ENCODE measurements at regions not wholly inside any gene's neighbourhood (a gene's known extent, or its start where the extent isn't known, plus 50 kb on each side); places are given as distances from the start of the nearest gene placed in this dataset.

GRCh38 chr12:97324471-97324870 is 138.1 kb upstream of the RMST start:
- DNase-seq (ENCODE audit: low read depth in 3 of 3) = no peak

- DNase-seq (ENCODE audit: low read depth in 3 of 3) = no peak
These were observed 127.5 kb upstream of the RMST start for GRCh38 chr12:97335115-97335514.

- DNase-seq (ENCODE audit: low read depth in 3 of 3) = no peak
These were observed 125.5 kb upstream of the RMST start for GRCh38 chr12:97336900-97337751.

GRCh38 chr12:97342130-97342529 is 120.5 kb upstream of the RMST start:
- no peak for DNase-seq (ENCODE audit: low read depth in 3 of 3)

- DNase-seq (ENCODE audit: low read depth in 3 of 3) = no peak
These were observed 114.6 kb upstream of the RMST start for GRCh38 chr12:97347956-97348355.

GRCh38 chr12:97358361-97358760 is 104.2 kb upstream of the RMST start:
- DNase-seq (ENCODE audit: low read depth in 3 of 3) = no peak

GRCh38 chr12:97359021-97359690 is 103.4 kb upstream of the RMST start:
- DNase-seq (ENCODE audit: low read depth in 3 of 3) = no peak

GRCh38 chr12:97363693-97364092 is 98.9 kb upstream of the RMST start:
- DNase-seq (ENCODE audit: low read depth in 3 of 3) = no peak

GRCh38 chr12:97368462-97369163 is 94.0 kb upstream of the RMST start:
- no peak for DNase-seq (ENCODE audit: low read depth in 3 of 3)

- DNase-seq (ENCODE audit: low read depth in 3 of 3) = no peak
These were observed 87.3 kb upstream of the RMST start for GRCh38 chr12:97375310-97375709.

- DNase-seq (ENCODE audit: low read depth in 3 of 3) = no peak
These were observed 82.2 kb upstream of the RMST start for GRCh38 chr12:97380440-97380839.

- no peak for DNase-seq (ENCODE audit: low read depth in 3 of 3)
These were observed 77.5 kb upstream of the RMST start for GRCh38 chr12:97385121-97385520.

GRCh38 chr12:97386133-97386581 is 76.4 kb upstream of the RMST start:
- DNase-seq (ENCODE audit: low read depth in 3 of 3) = no peak

- DNase-seq (ENCODE audit: low read depth in 3 of 3) = no peak
These were observed 74.8 kb upstream of the RMST start for GRCh38 chr12:97387844-97388243.

GRCh38 chr12:97394657-97395056 is 67.9 kb upstream of the RMST start:
- no peak for DNase-seq (ENCODE audit: low read depth in 3 of 3)

GRCh38 chr12:97397008-97397407 is 65.6 kb upstream of the RMST start:
- DNase-seq (ENCODE audit: low read depth in 3 of 3) = no peak

- DNase-seq (ENCODE audit: low read depth in 3 of 3) = no peak
These were observed 63.9 kb upstream of the RMST start for GRCh38 chr12:97398704-97399103.

- DNase-seq (ENCODE audit: low read depth in 3 of 3) = no peak
These were observed 58.5 kb upstream of the RMST start for GRCh38 chr12:97404093-97404492.

- no peak for DNase-seq (ENCODE audit: low read depth in 3 of 3)
These were observed 58.1 kb upstream of the RMST start for GRCh38 chr12:97404543-97404942.

- no peak for DNase-seq (ENCODE audit: low read depth in 3 of 3)
These were observed 54.2 kb upstream of the RMST start for GRCh38 chr12:97408363-97408762.

- DNase-seq (ENCODE audit: low read depth in 3 of 3) = no peak
These were observed 51.3 kb upstream of the RMST start for GRCh38 chr12:97411341-97411740.
